AML-193 (cell line): ENCODE measurements at regions not wholly inside any gene's neighbourhood (a gene's known extent, or its start where the extent isn't known, plus 50 kb on each side); places are given as distances from the start of the nearest gene placed in this dataset.

Experiments
- DNase-seq, 2 experiments: peaks; one replicate each; lab custom pipeline; 2025; lab: John Stamatoyannopoulos, UW

DNA sequence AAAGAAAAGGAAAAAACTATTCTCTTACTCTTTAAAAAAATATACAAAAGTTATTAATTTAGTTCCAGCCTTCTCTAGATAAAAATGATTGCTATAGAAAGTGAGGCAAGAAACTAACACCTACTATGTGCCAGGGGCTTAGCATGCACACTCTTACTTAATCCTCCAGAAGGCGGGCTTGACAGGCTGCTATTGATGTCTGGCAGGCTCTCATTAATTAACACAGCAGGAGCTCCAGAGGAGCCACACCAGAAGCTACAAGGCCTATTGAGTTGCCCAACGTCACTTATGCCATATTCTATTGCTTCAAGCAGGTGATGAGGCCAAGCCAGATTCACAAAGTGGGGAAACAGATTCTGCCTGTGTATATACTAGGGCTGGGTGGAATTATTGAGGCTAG is 54.6 kb upstream of the CLINT1 start:
- DNase-seq, result no peak

DNA sequence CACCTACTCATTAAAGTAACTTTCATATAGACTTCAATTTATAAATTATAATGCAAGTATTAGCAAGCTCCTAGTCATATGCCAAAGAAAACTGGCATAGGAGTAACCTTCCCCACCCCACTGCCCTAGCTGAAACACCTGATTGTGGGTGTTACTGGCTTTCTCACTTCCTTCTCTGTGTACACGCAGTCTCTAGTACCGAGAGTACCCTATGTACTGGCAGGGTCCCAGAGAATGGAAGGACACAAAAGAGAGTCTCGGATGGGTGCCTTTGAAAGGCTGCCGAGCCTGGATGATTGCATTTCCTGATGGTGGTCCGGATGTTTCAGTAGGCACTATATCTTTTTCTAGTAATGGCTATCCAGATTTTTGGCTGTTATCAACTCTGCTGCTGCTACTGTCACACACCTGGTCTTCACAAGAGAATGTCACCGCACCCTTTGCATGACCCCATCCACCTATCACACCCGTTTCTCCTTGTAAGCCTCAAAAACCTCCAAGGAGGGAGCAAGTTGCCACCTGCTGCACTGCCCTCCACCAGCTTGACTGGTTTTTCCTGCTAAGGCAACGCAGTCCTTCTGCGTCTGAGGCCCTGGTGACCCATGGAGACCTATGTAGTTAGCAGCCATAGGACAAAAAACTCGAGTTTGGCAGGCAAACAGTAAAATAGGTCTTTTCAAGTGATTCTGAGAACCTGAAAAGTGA is 53.8 kb upstream of the CLINT1 start:
- no peak for DNase-seq

DNA sequence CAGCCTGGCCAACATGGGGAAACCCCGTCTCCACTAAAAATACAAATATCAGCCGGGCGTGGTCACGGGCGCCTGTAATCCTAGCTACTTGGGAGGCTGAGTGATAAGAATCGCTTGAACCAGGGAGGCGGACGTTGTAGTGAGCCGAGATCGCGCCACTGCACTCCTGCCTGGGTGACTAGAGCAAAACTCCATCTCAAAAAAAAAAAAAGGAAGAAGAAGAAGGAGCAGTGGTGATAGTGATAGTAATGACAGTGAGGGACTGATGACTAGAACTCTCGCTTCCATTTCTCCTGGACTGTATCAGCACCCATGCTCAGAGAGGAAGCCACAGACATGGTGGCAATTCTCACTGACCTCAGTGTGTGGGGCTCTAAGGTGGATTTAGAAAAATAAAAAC is 52.6 kb upstream of the CLINT1 start:
- no peak for DNase-seq
